NCI-H345 (cell line): ENCODE measurements at regions not wholly inside any gene's neighbourhood (a gene's known extent, or its start where the extent isn't known, plus 50 kb on each side); places are given as distances from the start of the nearest gene placed in this dataset.
A peak's percentile ranks its signal among the peaks of the same experiment; 100 is the strongest.

Experiments used
- DNase-seq: peaks from one replicate; lab custom pipeline; 2025; lab: John Stamatoyannopoulos, UW

GRCh38 chr18:45528712-45529336 is 86.5 kb upstream of the SLC14A2 start:
- DNase-seq: peak; percentile 3

DNA sequence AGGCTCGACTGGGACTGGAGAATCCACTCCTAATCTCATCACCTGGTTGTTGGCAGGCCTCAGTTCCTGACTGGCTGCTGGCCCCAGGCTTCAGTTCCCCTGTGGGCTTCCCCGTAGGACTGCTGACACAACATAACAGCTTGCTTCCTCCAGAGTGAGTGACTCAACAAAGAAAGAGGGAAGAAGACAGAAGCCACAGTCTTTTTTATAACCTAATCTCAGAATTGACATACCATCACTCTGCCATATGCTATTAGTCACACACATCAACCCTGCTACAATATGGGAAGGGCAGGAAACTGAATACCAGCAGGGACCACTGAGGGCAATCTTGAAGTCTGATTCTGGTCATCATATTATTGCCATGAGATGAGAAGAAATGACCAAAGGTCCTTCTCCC is 76.8 kb upstream of the SLC14A2 start:
- no peak for DNase-seq

DNA sequence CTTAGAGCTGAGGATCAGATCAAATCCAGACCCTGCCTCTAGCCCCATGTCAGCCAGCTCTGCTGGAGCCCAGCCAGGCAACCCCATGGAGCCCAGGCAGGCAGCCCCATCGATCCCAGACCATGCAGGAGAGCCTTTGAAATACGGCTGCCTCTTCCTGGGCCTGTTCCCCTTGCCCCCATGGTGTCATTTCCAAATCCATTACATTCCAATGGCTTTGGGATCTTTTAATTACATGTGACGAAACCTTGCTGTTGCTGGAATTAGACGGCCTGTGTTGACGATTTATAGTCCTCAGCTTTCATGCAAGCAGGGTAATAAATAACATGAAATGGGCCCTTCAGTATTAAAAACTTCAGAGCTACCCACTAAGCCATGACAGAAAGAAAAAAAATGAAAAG is 75.8 kb upstream of the SLC14A2 start:
- DNase-seq: no peak

- no peak for DNase-seq
Observed at GRCh38 chr18:45540125-45540524, 75.2 kb upstream of the SLC14A2 start.

DNA sequence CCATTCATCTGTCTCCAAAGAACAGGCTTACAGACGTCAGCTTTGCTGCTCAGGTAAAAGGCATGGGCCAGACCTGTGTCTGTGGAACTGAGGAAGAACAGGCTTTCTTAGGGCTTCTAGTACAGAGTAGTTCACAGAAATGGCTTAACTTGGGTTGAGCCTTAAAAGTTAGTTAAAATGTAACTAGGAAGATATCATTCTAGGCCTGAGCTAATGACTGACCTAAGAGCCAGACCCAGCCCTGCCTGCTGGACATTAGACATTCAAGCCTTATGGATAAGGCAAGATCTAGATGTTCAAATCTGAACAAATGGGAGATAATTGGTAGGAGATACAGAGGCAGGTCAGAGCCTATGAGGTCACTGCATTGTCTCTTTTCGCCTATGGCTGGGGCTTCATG is 73.9 kb upstream of the SLC14A2 start:
- DNase-seq: no peak

DNA sequence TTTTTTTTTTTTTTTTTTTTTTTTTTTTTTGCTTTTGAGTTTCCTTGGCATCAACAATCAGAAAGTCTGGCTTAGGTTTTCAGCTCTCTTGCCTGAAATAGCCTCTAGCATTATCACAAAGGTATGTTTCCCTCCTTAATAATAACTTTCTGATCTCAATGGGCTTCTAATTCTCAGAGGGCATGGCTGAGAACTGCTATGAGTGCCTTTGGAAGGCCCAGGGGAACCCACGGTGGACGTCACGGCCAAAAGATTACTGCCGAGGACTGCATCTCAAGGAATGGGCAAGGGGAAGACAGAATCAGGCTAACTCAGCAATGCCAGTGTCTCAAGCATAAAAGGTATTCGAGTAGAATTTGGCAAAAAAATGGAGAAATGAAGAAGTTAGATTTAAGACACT is 73.2 kb upstream of the SLC14A2 start:
- no peak for DNase-seq

DNA sequence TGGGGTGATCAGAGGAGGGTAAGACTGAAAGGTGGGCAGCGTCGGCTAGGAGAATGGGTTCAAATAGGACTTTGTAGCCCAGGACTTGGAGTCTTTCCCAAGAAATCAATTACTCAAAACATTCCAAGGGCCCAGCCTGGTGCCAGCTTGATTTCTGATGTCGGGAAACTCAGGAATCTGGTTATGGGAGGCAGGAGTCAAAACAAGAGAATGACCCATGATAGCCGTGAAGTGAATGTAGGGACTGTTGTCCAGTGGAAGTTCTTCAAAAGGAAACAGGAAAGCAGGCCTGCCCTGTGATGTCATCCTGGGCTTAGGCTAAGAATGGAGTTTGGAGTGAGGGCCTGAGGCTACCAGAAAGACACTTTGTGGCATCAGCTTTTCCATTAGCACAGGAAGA is 67.4 kb upstream of the SLC14A2 start:
- no peak for DNase-seq

DNA sequence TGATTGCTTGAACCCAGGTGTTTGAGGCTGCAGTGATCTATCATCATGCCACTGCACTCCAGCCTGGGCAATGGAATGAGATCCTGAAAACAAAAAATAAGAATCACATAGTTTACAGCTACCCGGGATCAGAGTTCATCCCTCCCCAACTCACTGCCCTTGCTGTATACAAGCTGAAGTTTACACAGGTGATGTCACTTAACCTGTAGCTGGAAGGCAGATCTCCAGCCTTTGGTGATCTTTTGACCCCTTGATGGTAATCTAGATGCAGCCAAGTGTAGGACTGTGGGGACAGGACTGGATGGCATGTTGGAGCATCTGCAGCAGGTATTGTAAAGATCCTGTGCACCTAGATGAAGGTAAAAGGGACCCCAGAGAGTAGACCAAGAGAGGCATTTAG is 66.7 kb upstream of the SLC14A2 start:
- DNase-seq: no peak

DNA sequence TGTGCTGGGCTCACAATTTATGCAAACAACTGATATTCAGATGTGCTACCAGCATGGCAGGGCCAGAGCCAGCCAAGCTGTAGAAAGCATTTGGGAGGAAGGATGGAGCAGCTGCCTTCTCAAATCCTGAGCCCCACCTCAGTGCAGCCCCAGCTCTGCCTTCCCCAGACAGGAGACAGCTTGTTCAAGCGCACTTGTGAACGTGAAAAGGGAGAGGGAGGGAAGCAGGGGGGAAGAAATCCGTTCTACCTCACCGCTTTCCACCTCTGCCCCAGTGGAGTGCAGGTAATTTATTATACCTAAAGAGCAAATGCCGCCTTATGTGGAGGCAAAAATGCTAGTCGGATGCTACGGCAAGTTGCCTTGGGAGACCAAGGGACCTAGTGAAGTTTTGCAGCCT is 66.0 kb upstream of the SLC14A2 start:
- no peak for DNase-seq

GRCh38 chr18:45551142-45551815 is 64.0 kb upstream of the SLC14A2 start:
- DNase-seq: no peak

- no peak for DNase-seq
Observed at GRCh38 chr18:45553723-45554388, 61.4 kb upstream of the SLC14A2 start.

GRCh38 chr18:45554389-45554737 is 60.9 kb upstream of the SLC14A2 start:
- DNase-seq: no peak

GRCh38 chr18:45556222-45556621 is 59.1 kb upstream of the SLC14A2 start:
- no peak for DNase-seq

DNA sequence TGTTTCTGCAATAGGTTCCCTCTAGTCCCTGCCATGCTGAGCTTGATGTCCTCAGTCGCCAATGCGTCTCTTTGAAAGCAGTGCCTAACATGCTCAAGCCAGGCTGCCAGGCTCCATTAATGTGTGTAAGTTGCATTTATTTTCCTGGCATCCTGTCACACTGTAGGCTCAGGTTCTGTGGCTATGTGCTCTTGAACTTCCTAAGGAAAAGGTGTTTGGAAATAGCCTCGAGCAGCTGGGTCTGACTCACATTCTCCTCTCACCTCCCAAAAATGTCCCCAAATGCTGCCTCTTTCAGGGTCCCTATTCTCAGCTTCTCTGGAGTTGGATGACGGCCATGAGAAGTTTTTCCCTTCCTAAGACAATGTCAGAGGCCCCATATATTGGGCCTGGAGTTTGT is 58.0 kb upstream of the SLC14A2 start:
- no peak for DNase-seq

DNA sequence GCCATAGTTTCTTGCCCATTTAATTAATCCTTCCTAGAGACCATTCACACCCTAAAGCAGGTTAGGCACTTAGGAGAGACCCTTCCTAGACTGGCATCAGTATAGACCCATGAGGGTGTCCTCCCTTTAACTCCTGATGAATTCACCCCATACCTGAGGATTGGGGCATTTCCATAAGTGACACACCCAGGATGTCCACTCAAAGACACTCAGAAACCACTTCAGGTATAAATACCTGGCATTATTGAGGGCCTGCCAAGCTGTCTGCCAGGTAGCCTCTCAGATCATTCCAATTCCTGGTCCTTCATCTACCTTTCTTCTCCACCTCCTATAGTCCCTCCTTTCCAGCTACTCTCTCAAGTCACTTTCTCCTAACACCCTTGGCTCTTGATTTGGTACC is 57.5 kb upstream of the SLC14A2 start:
- no peak for DNase-seq

DNA sequence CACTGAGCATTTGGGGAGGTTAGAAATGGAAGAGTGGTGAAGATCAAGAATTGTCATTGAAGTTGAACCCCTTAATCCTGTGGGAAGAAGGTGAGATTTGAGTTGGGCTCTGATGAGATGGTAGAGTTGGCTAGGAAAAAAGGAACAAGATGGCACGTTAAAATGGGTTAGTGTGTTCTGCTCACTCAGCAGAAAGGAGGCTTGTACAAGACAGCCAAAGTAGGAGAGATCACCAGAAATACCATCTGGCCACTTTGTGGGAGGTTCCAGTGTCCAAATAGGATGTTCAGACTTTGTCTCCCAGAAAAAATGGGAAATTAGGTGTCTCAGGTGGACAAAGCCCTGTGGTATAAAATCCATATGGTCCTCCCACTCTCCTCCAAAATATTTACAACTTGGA is 56.0 kb upstream of the SLC14A2 start:
- no peak for DNase-seq

DNA sequence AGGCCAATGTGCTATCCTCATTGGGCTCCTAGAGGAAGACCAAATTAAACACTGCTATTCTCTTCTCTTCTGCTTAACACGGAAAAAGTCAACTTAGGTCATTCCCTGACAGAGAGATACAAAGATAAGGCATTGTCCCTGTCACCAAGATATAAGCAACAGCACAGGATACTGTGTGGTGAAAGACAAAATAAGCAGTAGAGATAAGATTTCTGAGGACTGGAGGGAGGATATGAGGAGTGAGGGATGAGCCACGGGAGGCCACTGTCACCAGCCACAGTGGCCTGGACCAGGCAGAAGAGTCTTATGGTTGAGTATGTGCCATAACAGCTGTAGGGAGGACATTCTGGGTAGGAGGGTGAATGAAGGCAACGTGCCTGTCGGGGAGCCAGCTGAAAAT is 54.4 kb upstream of the SLC14A2 start:
- DNase-seq: no peak

DNA sequence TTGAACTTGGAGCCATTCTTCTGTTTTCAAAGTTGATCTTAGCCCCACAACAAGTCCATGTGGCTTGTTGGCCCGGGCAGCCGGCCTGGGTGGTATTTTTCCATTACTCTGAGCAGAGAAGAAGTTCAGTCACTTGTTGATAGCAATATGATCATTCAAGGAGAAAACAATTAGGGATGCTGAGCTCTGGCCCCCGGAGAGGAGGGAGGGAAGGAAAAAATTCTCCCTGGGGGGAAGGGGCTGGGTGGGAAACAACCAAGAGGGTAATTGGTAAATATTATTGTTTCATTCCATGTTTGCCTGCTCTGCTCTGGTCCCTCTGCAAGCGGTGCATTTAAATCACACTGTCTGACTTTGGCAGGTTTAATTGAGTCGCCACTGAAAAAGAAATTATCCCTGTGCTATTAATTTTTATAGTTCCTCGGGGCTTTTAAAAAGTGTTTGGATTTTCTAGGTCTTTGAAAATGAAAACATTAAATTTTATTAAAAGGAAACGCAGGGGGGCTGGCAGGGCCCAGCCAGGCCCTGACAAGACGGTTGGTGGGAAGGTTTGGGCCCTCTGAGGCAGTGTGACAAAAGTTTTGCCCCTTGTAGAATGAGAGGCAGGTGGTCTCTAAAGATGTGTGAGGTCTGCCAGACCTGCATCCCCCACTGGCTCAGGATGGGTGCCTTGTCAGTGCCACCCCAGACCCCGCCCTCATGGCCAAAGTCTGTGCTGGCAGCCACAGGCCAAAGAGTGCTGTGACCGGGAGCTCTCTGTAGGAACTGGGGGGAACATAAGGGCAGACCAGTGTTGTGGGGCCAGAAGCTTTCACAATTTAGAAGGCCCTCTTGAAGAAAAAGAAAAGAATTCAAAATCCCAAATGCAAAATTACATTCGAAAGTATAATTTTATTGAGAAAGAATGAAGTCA is 52.5 kb upstream of the SLC14A2 start:
- no peak for DNase-seq

DNA sequence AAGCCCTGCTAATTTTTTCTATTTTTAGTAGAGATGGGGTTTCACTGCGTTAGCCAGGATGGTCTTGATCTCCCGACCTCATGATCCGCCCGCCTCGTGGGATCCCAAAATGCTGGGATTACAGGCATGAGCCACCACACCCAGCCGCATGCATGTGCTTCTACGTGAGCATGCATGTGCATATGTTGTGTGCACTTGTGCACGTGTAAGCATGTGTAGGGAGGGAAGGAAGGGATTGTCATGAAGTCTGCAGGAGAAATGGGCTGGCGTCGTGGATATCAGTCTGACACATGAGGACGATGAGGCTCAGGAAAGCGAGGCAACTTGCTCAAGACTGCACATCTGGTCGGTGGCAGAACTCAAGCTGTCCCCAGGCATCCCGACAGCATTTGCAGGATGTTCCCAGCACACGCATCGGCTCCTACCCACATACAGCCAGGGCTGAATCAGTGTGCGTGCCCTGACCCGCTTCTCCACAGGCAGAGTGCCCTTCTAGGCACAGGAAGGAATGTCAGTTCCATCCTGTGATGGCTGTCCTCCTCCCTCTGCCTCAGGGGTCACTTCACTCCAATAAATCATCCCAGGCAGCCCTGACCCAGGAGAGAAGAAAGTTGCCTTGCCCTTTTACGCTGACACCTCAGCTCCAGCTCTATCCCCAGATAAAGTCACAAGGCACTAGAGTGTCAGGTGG is 49.9 kb upstream of the SLC14A2 start:
- DNase-seq: no peak
